ENCODE measurements at regions not wholly inside any gene's neighbourhood (a gene's known extent, or its start where the extent isn't known, plus 50 kb on each side); places are given as distances from the start of the nearest gene placed in this dataset.

DNA sequence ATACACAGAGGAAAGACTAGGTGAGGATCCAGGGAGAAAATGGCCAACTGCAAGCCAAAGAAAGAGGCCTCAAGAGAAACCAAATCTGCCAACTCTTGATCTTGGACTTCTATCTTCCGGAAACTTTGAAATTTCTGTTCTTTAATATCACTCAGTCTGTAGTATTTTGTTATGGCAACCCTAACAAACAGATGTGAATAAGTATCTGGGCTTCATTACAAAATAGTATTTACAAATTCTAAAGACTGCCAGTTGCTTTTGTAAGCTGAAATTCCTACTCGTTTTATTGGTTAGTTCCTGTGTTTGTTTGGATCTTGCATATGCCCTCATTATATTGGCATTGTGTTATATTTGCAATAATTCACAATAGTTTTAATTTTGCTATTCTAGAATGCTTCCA, 143.2 kb upstream of the USP15 start:
- no peak for DNase-seq (ENCODE audit: low read depth in 2 of 2)

DNA sequence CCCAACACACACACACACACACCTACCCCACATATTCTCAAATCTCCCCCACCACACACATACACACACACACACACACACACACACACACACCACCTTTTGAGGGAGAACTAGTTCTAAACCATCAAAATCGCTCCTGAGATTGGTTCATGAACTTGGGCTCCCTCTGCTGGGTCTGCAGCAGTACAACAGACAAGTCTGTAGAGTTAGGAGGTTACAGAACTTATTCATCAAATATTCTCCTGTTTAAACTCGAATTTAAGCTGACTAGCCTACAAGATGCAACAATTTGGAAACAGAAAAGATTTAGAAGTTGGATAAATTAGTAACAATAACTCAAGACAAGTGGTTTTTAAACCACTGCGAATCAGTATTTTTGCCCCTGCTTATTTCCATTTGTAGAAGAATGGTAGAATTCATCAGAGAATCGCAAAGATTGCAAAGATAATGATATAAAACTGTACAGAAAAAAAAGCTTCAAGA, 136.4 kb upstream of the USP15 start:
- DNase-seq (ENCODE audit: low read depth in 2 of 2): peak; percentile 13 to 22

DNA sequence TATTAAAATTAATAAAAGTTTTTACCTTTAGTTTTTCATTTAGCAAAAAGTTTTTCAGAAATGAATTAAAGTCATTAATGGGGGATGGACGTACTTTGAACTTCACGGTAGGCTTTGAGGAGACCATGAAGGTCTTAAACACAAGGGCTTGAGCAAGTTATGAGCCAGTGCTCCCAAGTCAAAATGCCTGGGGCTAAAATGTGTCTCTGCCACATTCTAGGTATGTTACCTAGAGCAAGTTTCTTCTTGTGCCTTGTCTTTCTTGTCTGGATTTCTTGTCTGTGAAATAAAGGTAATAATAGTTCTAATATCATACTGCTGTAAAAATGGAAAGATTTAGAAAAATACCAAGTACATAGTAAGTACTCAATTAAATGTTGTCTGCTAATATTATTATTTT, 132.7 kb upstream of the USP15 start:
- no peak for DNase-seq (ENCODE audit: low read depth in 2 of 2)

DNA sequence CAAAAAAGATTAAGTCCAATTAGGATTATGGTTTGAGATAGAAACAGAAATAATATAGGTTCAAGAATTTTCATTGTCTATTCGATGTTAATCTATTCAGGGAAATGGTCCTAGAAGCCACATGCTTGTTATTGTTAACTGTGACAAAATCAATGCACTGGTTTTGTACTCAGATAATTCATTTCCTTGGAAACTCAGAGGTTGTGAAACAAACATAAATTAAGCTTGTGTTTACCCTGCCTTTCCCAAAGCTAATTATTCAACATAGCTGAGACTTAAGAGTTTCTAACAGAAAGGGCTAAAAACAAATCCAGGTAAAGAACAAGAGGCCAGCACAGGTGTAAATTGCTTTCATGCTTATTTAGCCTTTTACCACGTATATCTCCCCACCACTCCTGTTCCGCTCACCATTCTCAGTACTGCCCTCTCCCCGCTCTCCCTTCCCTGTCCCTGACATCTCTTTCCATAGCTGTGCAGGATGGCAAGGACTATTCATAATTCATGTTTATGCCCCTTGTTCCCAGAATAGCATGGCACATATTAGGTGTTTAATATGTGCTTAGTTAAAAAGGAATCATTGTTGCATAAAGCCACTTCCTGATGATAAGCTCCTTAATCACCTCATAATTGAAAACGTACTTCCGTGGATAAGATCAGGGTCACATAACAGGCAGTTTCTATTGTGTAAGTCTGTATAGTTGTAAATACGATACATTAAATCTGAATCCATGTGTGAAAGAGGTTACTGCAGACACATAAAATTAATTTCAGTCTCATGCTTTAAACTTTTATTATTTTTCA, 131.8 kb upstream of the USP15 start:
- DNase-seq (ENCODE audit: low read depth in 2 of 2): no peak

DNA sequence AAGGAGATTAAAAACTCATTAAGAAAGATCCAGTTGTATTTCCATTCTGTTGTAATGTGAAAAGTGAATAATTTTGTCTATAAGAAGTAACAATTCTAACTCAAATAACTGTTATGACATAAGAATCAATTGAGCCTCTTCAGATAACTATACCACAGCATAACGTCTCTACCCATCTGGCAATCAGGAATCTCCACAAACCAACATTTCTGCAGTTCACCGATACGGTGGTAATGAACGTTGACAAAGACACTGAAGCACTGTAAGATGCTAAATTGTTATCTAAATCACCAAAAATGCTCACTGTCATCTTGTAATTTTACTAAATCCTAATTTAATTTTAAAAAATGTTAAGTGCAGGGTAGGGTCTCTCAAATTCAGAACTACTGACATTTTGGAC, 130.9 kb upstream of the USP15 start:
- no peak for DNase-seq (ENCODE audit: low read depth in 2 of 2)

DNA sequence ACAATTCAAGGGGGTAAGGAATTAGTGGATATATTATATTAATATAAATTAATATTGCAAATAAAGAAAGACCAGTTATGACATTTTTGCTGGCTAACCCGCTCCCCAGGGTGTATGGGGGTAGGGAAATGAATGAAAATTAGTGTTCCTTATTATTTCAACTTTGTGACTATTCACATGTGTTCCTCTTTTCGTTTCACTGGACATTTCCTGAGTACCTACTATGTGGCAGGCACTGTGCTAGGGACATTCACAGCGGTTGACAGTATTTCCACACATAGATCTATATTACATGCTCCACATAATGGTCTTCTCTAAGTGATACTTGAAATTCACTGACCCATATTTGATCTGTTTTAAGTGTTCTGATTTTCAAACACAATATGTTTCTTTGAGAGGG, 129.8 kb upstream of the USP15 start:
- DNase-seq (ENCODE audit: low read depth in 2 of 2): no peak

DNA sequence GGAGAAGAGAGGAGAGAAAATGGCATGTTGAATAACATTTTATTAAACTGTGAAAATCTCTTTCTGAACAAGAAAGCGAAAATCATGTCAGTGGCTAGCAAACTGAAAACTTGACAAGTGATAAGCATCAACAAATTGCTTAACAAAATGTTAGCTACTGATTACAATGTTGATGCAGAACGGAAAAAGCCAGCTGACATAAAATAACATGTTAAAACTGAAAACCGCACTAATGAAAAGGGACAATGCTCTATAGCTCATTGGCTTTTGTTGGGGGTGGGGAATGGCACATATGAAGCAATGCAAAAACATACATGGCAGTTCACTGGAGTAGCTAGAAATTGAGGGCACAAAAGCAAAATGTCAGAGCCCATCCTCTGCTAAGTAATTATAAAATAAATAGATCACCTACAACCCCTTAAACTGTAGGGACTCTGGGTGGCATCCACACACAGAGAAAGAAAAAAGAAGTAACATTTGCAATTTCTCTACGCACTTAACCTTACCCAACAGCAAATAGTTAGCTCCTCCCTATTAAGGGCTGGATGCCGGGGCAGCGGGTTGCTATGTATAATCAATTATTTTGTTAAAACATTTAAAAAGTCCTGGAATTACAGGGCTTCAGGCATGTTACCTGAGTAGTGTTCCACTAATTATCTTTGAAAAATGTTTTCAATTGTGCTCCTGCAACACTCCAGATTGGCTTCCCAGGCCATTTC, 129.2 kb upstream of the USP15 start:
- DNase-seq (ENCODE audit: low read depth in 2 of 2): no peak

DNA sequence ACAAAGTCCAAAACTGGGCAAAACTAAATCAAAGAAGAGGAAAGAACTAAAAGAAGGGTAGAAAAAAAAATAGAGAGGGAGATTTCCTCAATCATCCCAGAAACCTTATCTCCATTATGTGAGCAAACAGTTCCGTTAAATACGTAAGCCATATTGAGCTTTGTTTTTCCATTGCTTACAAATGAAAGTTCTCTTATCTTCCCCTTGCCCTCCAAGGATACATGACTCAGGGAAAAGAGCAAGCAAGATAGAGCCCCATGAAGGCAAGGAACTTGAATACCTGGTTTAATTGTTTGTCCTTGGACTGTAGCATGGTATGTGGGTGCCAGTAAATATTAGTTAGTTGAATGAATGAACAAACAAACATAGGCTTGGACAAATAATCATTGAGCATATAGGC, 126.8 kb upstream of the USP15 start:
- no peak for DNase-seq (ENCODE audit: low read depth in 2 of 2)

DNA sequence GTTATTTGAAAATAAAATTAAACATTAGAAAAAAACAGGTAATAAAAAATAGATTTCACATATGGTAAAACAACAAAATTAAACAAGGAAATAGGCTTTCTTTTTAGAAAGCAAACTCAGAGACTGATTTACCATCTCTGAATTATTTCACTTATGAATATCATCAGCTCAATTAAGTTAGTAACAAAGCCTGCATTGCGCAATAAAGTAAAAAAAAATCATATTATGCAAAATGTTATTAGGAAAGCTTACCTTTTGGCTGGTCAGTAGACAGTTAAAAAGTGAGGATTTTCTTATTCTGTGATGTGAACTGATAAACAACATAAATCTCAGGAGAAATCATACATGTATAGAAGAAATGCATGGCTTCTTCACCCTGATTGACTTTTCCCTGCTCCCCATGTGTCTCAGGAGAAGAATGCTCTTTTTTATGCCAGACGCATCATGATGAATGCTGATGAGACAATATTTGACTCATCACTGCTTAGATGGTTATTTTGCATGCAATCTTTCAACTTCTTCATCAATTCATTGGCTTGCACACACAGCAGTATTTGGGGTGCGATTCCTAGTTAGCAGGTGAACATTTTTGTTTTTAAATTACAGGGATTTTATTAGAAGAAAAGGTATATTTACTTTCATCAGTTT, 124.5 kb upstream of the USP15 start:
- DNase-seq (ENCODE audit: low read depth in 2 of 2): no peak

DNA sequence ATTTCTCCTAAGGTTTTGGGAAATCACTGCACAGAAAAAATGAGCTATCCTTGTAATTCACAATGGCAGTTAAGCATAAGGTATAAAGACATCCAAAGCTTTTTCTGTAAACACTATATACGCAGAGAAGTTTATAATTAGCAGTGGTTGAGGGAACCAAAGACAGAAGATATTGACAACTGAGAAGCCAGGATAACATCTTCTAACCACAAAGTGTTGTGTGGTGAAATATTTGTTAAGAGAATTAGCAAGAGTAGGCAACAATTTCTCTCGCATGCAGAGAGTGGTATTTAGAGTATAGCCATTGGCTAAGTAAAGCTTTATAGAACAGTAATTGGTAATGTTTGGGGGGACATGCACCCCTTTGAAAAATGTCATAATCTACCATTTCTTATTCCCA, 123.7 kb upstream of the USP15 start:
- DNase-seq (ENCODE audit: low read depth in 2 of 2): no peak

DNA sequence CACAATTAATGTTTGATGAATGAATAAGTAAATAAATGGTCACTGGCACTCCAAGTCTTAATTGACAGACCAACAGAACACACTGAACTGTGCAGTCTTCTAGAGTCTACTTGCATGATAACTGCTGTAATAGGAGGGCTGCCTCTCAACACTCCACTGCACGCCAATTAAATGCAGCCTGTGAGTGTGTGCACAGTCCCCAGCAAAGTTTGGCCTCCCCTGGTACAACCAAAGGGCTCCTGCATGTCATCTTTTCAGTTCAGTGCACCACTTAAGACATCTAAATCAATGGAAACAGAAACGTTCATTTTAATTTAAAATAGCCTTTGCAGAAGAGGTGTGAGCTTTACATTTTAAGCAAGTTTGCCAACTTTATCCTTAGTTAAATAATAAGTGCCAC, 121.7 kb upstream of the USP15 start:
- no peak for DNase-seq (ENCODE audit: low read depth in 2 of 2)

DNA sequence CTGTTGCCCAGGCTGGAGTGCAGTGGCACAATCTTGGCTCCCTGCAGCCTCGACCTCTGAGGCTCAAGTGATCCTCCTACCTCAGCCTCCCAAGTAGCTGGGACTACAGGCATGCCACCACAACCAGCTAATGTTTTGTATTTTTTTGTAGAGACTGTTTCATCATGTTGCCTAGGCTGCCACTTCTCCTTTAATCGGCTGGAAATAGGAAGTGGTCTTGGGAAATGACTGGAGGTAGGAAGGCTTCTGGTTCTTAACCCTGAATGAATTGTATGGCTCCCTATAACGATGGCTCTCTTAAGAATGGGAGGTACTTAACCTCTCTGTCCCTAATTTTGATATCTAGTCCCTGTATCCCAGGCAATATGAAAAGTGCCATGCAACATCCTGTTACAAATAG, 113.9 kb upstream of the USP15 start:
- DNase-seq (ENCODE audit: low read depth in 2 of 2): no peak

DNA sequence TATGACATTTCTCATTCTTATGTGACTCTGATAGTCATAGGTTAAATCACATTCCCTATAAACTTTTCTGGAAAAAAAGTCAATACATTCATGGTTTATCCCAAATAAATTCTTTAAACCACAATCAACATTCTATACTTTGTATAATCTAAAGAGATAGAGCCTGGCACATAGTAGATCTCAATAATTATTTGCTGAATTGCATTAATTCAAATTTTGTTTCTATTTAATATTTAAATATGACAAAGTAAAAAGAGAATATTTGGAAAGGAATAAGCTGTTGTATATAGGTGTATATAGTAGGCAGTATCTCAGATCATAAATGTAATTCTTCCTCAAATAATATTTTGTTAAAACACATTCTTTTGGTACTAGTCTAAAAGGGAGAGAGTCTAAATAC, 102.2 kb upstream of the USP15 start:
- DNase-seq (ENCODE audit: low read depth in 2 of 2): no peak

DNA sequence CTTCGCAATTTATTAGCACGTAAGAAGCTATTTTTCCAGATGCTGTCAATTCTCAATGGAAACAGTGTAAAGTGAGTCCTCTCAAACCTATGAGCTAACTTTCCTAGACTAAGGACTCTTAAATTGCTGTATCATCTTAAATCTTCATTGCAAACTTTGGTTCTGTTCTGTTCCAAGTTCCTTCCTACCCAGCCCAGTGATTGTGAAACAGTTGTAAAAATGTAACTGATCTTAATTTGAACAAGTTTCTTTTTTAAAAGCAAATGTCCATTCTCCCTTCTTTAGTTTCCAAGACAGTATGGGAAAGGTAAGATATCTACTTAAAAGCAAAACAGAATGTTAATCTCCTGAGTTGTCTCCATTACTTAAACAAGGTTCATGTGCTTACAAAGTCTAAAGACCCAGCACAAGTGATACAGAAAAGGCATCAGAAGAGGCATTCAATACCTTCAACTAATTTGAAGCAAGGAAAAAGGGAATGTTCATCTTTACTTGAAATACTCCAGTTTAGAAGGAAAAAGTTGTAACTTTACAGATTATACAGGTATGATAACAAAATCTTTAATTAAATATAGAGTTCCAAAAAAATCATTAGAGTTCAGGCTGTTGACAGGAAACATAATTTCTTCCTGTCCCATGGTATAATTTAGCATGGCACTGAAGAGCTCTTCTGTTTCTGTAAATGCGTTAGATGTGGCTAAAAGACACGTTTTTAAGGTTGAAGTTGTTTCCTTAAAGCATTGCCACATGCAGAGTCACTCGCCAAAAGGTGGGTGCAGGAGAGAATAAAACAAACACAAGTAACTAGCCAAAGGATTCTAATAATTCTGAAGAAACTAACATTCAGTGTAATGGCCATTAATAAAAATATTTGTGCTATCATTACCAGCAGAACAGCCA, 101.5 kb upstream of the USP15 start:
- no peak for DNase-seq (ENCODE audit: low read depth in 2 of 2)

DNA sequence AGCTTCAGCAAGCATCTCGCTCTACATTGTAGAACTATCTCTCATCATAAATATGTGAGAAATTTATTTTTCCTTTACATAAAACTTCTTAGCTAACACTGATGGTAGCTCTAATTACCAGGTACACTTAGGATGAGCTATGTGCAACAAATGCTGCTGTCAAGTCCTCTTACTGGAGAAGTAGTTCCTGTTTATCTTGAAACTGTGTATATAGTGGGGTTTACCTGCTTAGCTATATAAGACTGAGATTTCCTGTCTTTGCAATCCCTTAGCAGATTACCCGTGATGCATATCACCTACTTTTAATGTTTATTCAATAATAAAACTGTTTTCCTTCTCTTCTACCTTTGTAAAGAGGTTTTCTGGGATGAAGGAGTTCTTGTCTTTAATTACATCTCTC, 98.0 kb upstream of the USP15 start:
- DNase-seq (ENCODE audit: low read depth in 2 of 2): no peak

DNA sequence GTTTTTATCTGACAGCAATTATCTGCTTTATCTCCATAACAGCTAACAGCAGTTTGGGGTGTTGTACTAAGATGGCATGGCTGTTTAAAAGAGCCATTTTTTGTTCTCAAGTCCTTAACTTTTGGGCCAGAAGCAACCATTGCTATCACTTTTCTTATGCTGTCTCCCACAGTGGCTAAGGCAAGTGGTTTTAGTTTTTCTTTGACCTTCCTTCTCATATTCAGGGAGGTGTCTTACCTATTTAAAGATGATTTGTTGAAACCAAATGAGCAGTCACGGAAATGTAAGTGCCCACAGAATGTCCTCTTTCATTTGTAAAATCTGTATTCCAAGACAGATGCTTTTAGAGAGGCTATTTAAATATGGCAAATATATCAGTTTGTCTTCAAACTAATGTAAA, 96.8 kb upstream of the USP15 start:
- DNase-seq (ENCODE audit: low read depth in 2 of 2): no peak

DNA sequence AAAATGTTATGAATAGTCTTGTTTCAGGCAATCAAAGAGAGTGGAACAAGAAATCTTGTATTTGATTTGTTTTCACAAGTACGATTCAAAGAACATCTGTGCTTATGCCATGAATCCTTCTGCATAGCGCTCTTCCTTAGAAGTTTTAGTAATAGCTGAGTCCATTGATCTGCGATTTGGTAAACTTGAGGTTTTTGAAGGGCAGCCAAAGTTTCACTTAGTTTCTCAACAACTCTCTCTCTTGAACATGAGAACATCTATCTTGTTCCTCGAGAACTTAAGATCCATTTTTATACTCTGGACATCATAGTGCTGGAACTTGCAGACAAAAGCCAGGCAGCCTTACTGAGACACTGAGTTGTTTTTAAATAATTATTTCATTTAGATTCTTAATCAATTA, 96.2 kb upstream of the USP15 start:
- no peak for DNase-seq (ENCODE audit: low read depth in 2 of 2)

DNA sequence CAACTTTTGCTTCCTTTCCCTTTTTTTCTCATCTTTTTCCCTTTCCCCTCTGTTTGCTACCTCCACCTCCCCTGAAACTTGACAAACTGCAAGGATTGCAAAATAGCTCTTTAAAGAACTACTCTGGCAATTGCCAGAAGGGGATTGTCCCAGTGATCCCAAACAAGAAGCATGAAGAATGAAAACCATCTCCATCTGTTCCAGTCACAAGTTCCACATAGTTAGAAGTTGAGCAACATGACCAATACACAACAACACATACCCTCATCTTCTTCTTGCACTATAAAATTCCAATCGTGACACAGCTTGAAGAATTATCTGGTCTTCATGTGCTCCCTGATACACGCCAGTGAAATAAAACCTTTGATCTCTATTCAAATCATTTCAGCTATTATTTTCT, 93.7 kb upstream of the USP15 start:
- DNase-seq (ENCODE audit: low read depth in 2 of 2): no peak

DNA sequence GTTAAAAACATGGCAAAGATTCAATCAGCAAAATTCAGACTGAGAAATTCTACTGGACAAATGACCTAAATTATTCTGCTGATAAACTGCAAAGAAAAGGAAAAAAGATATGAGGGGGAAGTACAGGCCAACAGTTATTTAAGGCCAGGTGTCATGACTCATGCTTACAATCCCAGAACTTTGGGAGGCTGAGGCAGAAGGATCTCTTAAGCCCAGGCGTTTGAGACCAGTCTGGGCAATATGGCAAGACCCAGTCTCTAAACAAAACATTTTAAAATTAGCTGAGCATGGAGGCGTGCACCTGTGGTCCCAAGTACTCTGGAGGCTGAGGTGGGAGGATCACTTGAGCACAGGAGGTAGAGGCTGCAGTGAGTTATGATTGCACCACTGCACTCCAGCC, 91.8 kb upstream of the USP15 start:
- no peak for DNase-seq (ENCODE audit: low read depth in 2 of 2)

DNA sequence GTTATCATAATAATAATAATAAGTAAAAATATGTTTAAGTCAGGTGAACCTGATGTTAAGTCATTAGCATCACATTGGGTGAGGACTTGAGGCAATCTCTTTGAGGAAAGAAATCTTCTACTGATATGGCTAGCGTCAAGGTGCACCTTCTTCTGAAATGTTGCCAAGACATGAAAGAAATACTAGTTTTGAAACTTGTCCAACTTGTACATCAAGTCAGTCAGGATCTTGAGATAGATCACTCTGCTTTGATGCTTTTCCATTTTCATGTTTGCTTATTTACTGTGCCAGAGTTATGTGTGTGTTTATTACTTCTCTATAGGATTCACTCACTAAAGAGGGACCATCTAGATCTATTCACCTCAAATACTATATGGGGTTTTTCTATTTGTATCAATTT, 90.0 kb upstream of the USP15 start:
- DNase-seq (ENCODE audit: low read depth in 2 of 2): no peak

DNA sequence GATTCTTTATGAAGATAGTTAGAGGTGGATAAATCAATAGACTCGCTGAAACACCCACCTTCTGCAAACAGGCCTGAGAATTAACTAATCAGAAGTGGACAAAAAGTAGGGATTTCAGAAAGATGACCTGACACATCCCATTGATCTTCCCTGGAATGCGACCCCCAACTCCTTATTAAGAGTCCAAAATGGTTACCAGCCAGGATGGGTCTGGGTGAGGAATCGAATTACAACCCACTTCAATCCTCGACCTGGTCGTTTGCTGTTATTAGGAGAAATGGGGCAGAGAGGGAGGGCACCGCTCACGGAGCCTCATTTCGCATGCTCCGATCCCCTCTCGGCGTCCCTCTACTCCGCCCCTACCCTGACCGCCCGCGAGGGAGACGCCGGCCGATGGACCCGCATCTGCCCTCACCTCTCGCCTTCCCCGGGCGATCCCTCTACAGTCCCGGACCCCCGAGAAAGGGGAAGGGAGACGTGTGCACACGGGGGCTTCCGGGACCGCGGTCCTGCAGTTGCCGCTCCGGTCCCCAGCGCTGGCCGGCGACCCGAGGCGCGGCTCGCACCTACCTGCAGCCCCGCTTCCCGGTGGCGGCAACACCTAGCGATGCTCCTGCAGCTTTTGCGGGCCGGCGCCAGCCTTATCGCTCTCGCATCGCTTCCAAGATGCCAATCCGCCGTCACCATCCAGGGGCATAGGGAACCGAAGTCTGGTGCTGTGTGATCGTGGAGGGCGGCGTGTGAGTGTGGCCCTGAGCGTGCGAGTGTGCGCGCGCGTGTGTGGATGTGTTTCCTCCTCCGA, 69.3 kb upstream of the USP15 start:
- DNase-seq (ENCODE audit: low read depth in 2 of 2): peak in 1 of 2 donors; percentile 6
